HCT116 (cell line): ENCODE measurements at regions not wholly inside any gene's neighbourhood (a gene's known extent, or its start where the extent isn't known, plus 50 kb on each side); places are given as distances from the start of the nearest gene placed in this dataset.

Experiments
- ATAC-seq: fragments of 200-7000 bp; cut with Tn5 transposase; 2 replicates; pipeline ENCODE4 v1.9.1; 2020; ENCODE audit warnings: mild to moderate bottlenecking, moderate library complexity
- BruUV-seq: library from RNA; stranded (reverse); fragments of 400-500 nt; replicated peaks from 2 replicates; lab custom pipeline; 2021; lab: Mats Ljungman, UMichigan
- CTCF ChIA-PET: fragments of 300-600 bp; sonication (Branson Sonifier 250); formaldehyde crosslinking; loops from one replicate; lab custom pipeline; 2021; ENCODE audit warnings: antibody characterized with exemption; lab: Charles Lee
- POLR2A ChIA-PET: fragments of 300-600, 350-600 bp; sonication (Branson Sonifier 250); formaldehyde crosslinking; loops from one replicate; lab custom pipeline; 2021; ENCODE audit warnings: antibody characterized with exemption; lab: Charles Lee
- RAD21 ChIA-PET, 2 experiments: fragments of 300-600 bp; sonication (Branson Sonifier 250); formaldehyde crosslinking; loops; one replicate each; lab custom pipeline; 2023; ENCODE audit warnings: low total read pairs in 2 of 2; ENCODE audit not compliant: uncharacterized antibody in 2 of 2, unreplicated experiment in 2 of 2, low non-redundant PET in 1 of 2; lab: Charles Lee
- DNase-seq: peaks from one replicate; pipeline ENCODE4 v3.0.0-alpha.2; 2010; ENCODE audit warnings: low read depth, low spot score
- H2AFZ ChIP-seq: fragments of 200-600 bp; shearing (Covaris generic), sonication (generic); 2 replicates; pipeline ENCODE4 v1.6.1; 2017; ENCODE audit warnings: low read depth, mixed run types, mixed read lengths, antibody characterized with exemption, low read length; ENCODE audit not compliant: poor library complexity, severe bottlenecking
- H3K27ac ChIP-seq: 2 replicates; pipeline ENCODE4 v1.5.1; 2012; ENCODE audit warnings: low read depth, low read length
- H3K27me3 ChIP-seq: fragments of 200-600 bp; sonication (generic); 2 replicates; pipeline ENCODE4 v1.6.1; 2016; ENCODE audit warnings: mixed run types, low read length, mixed read lengths; ENCODE audit not compliant: insufficient read depth
- H3K36me3 ChIP-seq, 2 experiments: fragments of 200-500 bp in 1 of 2; fragments of 200-600 bp in 1 of 2; sonication (Bioruptor generic) in 1 of 2; sonication (generic) in 1 of 2; 2 replicates each; pipeline versions ENCODE4 v1.5.1 to v1.6.1; 2014 to 2016; ENCODE audit warnings: low read length in 2 of 2, inconsistent platforms in 1 of 2, mixed read lengths in 1 of 2, mixed run types in 1 of 2; ENCODE audit not compliant: insufficient read depth in 2 of 2, control insufficient read depth in 1 of 2
- H3K4me1 ChIP-seq, 2 experiments: fragments of 200-600 bp in 1 of 2; sonication (generic) in 1 of 2; 2 replicates each; pipeline versions ENCODE4 v1.5.1 to v1.6.1; 2012 to 2017; ENCODE audit warnings: low read length in 2 of 2, inconsistent platforms in 1 of 2, mild to moderate bottlenecking in 1 of 2, mixed read lengths in 1 of 2, mixed run types in 1 of 2, moderate library complexity in 1 of 2; ENCODE audit not compliant: insufficient read depth in 2 of 2, control insufficient read depth in 1 of 2
- H3K4me2 ChIP-seq: fragments of 200-600 bp; sonication (generic); 2 replicates; pipeline ENCODE4 v1.6.1; 2017; ENCODE audit warnings: mixed run types, low read length, mixed read lengths
- H3K4me3 ChIP-seq, 2 experiments: fragments of 200-600 bp in 1 of 2; sonication (generic) in 1 of 2; replicated peaks in 1 of 2; 2 replicates each; pipeline ENCODE4 v1.5.1; 2011 to 2016; ENCODE audit warnings: low read length in 2 of 2, control low read depth in 1 of 2, low read depth in 1 of 2, mild to moderate bottlenecking in 1 of 2, mixed read lengths in 1 of 2, mixed run types in 1 of 2
- H3K79me2 ChIP-seq: fragments of 200-600 bp; sonication (generic); 2 replicates; pipeline ENCODE4 v1.6.1; 2017; ENCODE audit warnings: mild to moderate bottlenecking, mixed run types, low read length, moderate library complexity, mixed read lengths; ENCODE audit not compliant: insufficient read depth
- H3K9ac ChIP-seq: fragments of 200-600 bp; sonication (generic); 2 replicates; pipeline ENCODE4 v1.6.1; 2016; ENCODE audit warnings: low read length, mixed read lengths
- H3K9me2 ChIP-seq: fragments of 200-600 bp; sonication (generic), shearing (Covaris generic); 2 replicates; pipeline ENCODE4 v1.6.1; 2017; ENCODE audit warnings: mixed run types, mild to moderate bottlenecking, moderate library complexity; ENCODE audit not compliant: insufficient read depth
- H3K9me3 ChIP-seq, 2 experiments: fragments of 200-500 bp in 1 of 2; fragments of 200-600 bp in 1 of 2; sonication (Bioruptor generic) in 1 of 2; sonication (generic) in 1 of 2; 2 replicates each; pipeline ENCODE4 v1.6.1; 2014 to 2017; ENCODE audit warnings: low read length in 2 of 2, mixed read lengths in 2 of 2, inconsistent platforms in 1 of 2, low read depth in 1 of 2, mild to moderate bottlenecking in 1 of 2, mixed run types in 1 of 2, moderate library complexity in 1 of 2; ENCODE audit not compliant: control insufficient read depth in 1 of 2, insufficient read depth in 1 of 2
- H4K20me1 ChIP-seq: fragments of 200-600 bp; sonication (generic), shearing (Covaris generic); 2 replicates; pipeline ENCODE4 v1.6.1; 2017; ENCODE audit warnings: mixed run types, mild to moderate bottlenecking, moderate library complexity; ENCODE audit not compliant: insufficient read depth
- CBX3 ChIP-seq: IDR thresholded peaks from 2 replicates; pipeline ENCODE4 v1.6.1; 2012; ENCODE audit warnings: low read depth
- CTCF ChIP-seq, 3 experiments: fragments of 200-600 bp in 1 of 3; sonication (generic) in 1 of 3; IDR thresholded peaks in 2 of 3; conservative IDR thresholded peaks in 1 of 3; 2 replicates each; pipeline ENCODE4 v1.5.1; 2012 to 2017; ENCODE audit warnings: low read depth in 2 of 3, low read length in 2 of 3, antibody characterized with exemption in 1 of 3, borderline replicate concordance in 1 of 3, control low read depth in 1 of 3, mild to moderate bottlenecking in 1 of 3, mixed read lengths in 1 of 3, mixed run types in 1 of 3, moderate library complexity in 1 of 3; ENCODE audit not compliant: insufficient read depth in 1 of 3
- MAX ChIP-seq: IDR thresholded peaks from 2 replicates; pipeline ENCODE4 v1.6.1; 2012
- POLR2A ChIP-seq: IDR thresholded peaks from 2 replicates; pipeline ENCODE4 v1.7.0; 2011; ENCODE audit warnings: borderline replicate concordance; ENCODE audit not compliant: insufficient read depth, insufficient read length; ENCODE audit errors: extremely low read depth
- POLR2AphosphoS5 ChIP-seq: IDR thresholded peaks from 2 replicates; pipeline ENCODE4 v1.6.1; 2011; ENCODE audit warnings: mild to moderate bottlenecking, low read depth, low read length, moderate library complexity
- RAD21 ChIP-seq: IDR thresholded peaks from 2 replicates; pipeline ENCODE4 v1.6.1; 2012; ENCODE audit warnings: low read depth, mild to moderate bottlenecking
- ZBTB33 ChIP-seq: IDR thresholded peaks from 2 replicates; pipeline ENCODE4 v1.6.1; 2011; ENCODE audit warnings: mild to moderate bottlenecking, low read length, moderate library complexity; ENCODE audit not compliant: insufficient replicate concordance; ENCODE audit errors: extremely low read depth
- ZFX ChIP-seq: fragments of 450-650 bp; IDR thresholded peaks from 2 replicates; pipeline ENCODE4 v1.6.1; 2017
- intact Hi-C: fragments of 100-400 bp; cut with micrococcal nuclease; formaldehyde crosslinking; loops from 2 replicates; pipeline ENCODE4 v1.10.0; 2022

DNA sequence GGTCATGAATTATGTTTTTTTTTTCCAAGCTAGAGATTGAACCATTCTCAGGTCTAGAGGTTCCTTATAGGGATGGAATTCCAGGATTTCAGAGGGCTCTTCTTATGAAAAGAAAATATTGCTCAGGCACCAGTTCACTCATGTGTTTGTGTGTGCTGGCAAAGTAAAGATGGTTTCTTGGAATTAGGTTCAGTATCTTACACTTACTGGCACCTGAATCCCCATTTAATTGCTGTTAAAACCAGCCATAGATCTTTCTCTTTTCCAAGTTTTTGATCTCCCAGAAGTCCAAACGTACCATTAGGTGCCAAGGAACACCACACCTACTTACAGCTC is 508.4 kb downstream of the CDH26 start:
- Histone ChIP-seq H3K4me3 (no peak overlapping the region), H3K27me3 (no peaks in the 10 kb centered on the region), H2AFZ (no peak overlapping the region), H4K20me1 (no peaks in the 10 kb centered on the region), H3K9me2 (no peaks in the 10 kb centered on the region), H3K9me3 (peaks cover 10 to 13% of the 10 kb centered on the region in 2 experiments; a peak in 3 of 4 replicates), H3K4me2 (no peak overlapping the region), H3K4me1 (no peaks in the 10 kb centered on the region), H3K79me2 (no peaks in the 10 kb centered on the region), H3K36me3 (no peaks in the 10 kb centered on the region), H3K27ac (no peak overlapping the region), H3K9ac (no peak overlapping the region)
- intact Hi-C loops: no loop called here
- ChIA-PET POLR2A (no interaction called here), RAD21 (no interaction called here), CTCF (no interaction called here)
- ATAC-seq (no peak), DNase-seq (no peak)
- BruUV-seq: no TSS peak
- no peak for TF ChIP-seq CTCF (IDR thresholded peaks at IDR 0.05 in 2 of 3, conservative IDR thresholded peaks at IDR 0.05 in 1 of 3; ENCODE audit: borderline replicate concordance in 1 of 3, insufficient read depth in 1 of 3, low read depth in 2 of 3, low read length in 2 of 3)
- TF ChIP-seq ZBTB33: no peak
- TF ChIP-seq MAX: no peak
- no peak for TF ChIP-seq RAD21
- TF ChIP-seq POLR2AphosphoS5: no peak
- no peak for TF ChIP-seq POLR2A
- TF ChIP-seq ZFX: no peak
- TF ChIP-seq CBX3: no peak
